ENCODE measurements at regions not wholly inside any gene's neighbourhood (a gene's known extent, or its start where the extent isn't known, plus 50 kb on each side); places are given as distances from the start of the nearest gene placed in this dataset.

DNA sequence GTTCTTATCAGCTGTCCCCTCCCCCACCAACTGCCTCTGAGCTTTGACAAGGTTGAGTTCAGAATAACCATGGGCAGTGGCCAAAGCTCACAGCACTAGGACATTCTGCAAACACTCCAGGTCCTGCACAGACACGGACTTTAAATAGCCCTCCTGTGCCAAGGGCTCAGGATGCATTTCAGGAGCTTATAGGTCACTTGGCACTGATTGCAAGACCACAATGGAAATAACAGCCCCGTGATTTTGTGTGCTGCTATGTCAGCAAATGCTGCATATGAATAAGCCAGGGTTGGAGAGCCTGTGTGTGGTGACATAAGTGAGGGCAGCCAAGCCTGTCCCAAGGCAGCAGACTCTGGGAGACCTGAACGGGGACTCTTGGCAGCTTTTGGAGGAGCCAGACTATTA lies 150.7 kb downstream of the DMRT2 start:
- TF ChIP-seq, protein P1, sequence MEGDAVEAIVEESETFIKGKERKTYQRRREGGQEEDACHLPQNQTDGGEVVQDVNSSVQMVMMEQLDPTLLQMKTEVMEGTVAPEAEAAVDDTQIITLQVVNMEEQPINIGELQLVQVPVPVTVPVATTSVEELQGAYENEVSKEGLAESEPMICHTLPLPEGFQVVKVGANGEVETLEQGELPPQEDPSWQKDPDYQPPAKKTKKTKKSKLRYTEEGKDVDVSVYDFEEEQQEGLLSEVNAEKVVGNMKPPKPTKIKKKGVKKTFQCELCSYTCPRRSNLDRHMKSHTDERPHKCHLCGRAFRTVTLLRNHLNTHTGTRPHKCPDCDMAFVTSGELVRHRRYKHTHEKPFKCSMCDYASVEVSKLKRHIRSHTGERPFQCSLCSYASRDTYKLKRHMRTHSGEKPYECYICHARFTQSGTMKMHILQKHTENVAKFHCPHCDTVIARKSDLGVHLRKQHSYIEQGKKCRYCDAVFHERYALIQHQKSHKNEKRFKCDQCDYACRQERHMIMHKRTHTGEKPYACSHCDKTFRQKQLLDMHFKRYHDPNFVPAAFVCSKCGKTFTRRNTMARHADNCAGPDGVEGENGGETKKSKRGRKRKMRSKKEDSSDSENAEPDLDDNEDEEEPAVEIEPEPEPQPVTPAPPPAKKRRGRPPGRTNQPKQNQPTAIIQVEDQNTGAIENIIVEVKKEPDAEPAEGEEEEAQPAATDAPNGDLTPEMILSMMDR (IDR thresholded peaks at IDR 0.05) = no peak
- TF ChIP-seq POLR2AphosphoS5 (IDR thresholded peaks at IDR 0.05) (no peak), POLR2A (IDR thresholded peaks at IDR 0.05) (no peak), EP300 (IDR thresholded peaks at IDR 0.05; ENCODE audit: low read depth) (no peak)

Measured in transverse colon (tissue), 4 donors.